ENCODE measurements at regions not wholly inside any gene's neighbourhood (a gene's known extent, or its start where the extent isn't known, plus 50 kb on each side); places are given as distances from the start of the nearest gene placed in this dataset.

DNA sequence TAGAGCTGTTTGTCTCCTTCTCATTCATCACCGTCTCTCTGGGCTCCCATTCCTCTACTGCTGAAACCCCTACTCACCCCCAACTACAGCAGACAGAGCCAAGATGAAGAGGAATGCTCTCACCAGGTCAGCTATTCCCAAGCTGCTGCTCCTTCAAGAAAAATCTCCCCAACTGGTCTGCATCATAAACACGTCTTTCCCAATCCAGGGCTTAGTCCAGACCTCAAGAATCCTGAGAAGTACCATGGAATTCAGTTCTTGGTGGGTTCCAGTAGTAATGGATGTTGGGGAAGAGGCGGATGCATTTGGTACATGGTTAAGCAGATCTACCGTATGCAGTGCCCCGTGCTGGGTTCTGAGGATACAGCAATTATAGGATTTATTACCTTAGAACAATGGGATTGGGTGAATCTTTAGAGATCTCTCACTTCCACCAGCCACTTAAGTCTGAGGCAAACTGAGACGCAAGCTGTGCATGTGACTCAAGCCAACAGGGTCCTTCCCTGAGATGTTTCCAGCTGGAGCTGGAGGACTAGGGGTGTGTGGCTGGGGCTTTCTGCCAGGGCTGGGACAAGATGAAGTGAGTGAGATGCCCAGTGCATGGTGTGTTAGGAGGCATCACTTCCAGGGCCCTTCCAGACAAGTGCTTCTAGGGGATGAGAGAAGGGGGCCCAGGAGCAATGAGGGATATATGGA lies 232.7 kb upstream of the CDH5 start:
- DNase-seq, result no peak

DNA sequence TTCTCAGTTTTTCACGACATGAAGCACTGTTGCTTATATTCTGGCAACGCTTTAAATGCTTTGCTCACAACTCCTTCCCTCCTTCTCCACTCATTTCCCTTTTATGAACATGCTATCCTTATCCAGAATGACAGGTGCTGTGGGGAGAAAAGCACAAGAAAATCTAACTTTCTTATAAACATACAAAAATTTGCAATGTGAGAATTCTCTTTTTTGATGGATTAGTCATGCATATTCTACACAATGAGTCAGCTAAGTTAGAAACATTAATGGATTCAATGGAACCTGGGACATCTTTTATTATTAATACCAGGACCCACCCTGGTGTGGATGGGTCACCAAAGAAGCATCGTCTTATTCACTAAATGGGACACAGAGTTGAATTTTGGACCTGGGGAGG lies 234.6 kb upstream of the CDH5 start:
- DNase-seq, result no peak

DNA sequence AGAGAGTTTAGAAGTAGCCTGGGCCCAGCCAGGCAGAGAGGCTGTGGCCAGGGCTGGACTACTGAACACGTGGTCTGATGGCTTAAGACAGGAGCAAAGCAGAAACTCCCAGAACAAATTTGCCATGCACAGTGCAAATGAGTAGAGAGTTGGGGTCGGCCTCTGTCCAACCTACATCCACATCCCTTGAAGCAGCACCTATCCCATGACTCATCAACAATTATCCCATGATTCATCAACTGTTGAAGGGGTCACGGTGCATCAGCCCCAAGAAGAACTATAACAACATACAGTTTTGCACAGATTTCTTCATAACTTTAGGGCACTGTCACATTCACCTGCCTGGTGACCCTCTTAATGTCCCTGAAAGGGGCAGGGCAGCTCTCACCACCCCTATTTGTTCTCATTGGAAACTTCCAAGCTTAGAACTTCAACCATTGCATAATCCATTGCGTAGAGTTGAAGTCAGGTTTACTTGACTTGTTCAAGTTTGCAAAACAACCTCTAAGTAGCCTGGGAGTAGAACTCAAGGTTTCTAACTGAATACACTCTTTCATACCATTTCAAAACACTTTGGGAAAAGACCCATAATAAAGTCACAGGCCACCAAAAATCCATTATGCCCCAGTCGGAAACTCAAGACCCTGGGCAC lies 235.2 kb upstream of the CDH5 start:
- no peak for DNase-seq

DNA sequence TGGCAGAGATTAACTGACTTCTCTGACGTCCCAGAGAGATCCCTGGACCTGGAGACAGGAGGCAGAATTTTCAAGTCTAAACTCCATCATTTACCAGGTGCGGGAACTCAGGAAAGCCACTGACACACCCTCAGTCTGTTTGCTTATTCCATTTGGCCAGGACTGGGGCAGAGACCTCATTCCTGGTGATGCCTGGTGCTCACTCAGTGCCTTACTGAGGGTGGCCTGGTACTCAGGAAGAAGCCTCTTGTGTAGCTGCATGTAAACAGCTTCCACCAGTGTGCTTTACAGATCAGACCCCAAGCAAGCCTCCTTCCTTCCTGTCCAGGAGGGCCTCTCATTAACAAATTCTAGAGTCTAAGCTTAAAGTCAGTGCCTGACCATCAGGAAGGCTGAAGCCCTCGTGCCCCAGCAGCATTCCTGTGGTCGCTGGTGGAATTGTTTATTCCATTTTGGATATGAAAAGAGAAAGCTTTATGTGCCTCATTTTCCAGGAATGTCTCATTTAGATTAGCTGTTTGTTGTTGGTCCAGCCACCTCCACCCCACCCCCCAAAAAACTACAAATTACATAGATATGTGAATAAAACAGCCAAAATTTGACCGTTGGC lies 236.1 kb upstream of the CDH5 start:
- no peak for DNase-seq

DNA sequence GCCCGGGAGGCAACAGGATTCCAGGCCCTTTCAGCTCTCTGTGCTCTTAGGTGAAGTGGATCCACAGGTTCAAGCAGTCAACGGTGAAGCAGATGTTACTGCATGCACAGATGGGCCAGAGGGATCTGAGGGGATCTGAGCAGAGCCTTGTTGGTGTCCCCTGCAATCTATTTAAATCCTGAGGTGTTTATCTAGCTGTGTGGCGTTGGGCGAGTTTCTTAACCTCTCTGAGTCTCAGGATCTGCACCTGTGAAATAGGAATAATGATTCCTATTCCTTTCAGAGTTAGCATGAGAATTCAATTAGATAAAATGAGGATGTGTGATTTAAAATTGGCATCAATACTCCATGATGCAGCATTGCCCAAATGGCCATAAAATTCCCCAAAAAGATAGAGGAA lies 237.3 kb upstream of the CDH5 start:
- DNase-seq, result no peak

DNA sequence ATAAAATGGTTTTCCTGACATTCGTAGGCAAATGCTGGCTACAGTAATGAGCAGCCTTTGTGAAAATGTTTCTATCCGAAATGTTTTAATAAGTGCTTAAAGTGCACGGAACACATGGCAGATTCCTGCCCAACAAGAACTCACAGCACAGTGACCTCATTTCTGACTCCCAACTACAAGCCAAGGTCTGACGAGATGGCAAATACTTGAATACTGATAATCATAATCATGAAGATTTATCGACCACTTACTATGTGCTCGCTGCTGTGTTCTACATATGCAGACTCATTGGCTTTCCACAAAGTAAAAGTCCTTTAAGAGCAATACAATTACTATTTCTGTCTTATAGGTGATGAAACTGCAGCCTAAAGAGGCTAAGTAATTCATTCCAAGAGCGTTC lies 238.1 kb upstream of the CDH5 start:
- no peak for DNase-seq

DNA sequence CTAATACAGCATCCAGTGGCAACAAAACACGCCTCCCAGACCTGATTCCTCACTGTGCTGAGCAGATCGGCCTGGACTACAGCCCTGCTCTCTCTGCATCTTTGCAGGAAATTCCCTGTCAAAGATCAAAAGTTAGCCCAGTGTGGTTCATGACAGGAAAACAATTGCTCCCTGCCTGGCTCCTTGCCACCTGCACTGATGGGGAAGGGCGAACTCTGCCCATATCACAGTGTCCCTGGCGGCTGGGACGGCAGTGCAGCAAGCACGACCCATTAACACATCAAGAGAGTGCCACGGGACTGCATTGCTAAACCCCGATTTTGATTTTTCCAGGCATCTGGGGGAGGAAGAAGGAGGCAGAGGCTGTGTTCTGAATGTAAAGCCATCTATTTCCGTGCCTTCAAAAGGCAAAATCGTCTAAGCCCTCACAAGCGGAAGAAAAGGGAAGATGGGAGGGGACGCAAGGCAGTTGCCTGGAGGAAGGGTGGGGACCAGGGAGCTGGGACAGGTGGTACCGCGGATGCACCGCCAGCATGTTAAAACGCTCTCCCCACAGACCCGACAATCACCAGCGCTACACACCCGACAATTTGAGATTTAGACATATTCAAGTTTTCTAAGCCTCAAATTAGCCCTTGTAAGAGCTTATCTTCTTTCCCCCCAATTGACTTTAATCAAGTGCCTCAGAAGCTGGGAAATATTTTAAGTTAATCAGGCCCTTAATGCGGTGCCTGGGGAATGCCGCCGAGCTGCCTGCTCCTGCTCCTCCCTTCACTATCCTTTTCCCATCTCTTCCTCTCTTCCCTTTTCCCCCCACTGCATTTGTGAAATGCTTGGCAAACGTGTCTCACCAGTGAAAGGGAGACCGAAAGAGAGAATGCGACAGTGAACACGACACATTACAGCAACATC lies 238.8 kb upstream of the CDH5 start:
- no peak for DNase-seq

DNA sequence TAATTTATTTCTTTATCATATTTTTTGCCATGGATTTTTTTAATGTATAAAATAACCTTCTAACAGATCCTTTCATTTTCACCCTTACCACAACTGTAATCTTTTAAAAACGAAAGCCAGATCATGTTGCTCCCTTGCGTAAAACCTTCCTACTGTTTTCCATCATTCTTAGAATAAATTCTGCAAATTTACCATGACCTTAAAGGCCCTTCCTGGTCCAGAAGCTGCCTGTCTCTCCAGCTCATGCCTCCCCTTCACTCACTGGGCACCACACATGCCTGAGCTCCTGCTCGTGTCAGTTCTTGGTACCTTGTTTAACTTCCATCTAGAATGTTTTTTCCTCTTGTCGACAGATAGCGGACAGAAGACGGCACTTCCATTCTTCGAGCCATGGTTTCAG lies 245.0 kb upstream of the CDH5 start:
- DNase-seq, result no peak

DNA sequence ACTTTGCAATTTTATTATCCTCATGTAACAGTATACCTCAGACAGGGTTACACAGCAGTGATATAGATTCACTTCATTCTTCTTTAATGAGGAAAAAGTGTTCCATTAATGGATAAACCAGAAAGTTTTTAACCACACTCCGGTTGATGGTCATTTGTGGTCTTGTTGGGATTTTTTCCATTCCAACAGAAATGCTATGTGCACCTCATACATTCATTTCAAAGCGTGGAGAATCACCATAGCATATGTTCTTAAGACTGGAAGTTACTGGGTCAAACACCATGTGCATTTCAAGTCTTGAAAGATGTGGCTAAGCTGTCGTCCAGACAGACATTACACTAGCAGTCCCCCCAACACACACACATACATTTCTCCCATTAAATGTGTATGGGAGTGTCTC lies 245.8 kb upstream of the CDH5 start:
- DNase-seq, result no peak

DNA sequence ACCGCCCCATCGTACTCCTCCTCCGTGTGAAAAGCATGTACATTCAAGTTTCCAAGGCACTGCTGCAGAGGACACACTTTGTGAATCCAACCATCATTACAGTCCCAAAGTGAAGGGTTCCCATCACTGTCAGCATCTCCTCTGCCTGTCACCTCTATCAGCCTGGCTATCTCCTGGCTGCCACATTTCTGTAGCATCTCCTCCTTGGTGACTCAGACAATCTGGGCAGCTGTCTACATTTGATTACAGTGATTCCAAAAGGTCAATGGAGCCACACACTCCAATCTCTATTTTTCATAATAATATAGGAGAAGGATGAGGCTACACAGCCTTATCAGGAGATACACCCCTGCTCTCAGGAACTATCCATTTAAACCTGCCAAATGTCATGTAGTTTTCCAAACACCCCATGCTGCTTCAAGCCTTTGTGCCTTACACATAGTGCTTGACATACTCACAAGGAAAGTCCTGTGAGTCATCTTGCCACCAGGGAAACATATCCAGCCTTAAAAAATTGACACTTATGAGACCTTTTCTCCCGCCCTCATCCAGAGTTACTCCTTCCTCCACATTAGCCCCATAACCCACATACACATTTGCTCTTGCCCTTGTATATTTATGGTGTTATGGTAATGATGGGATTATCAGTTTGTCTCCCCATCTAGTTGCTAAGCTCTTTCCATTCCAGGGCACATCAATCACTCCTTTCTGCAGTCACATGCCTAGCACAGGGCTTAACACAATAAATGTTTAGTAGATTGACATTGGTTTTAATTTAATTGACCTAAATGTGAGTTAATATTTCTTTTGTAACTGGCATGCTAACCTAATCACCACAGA lies 250.1 kb upstream of the CDH5 start:
- no peak for DNase-seq

DNA sequence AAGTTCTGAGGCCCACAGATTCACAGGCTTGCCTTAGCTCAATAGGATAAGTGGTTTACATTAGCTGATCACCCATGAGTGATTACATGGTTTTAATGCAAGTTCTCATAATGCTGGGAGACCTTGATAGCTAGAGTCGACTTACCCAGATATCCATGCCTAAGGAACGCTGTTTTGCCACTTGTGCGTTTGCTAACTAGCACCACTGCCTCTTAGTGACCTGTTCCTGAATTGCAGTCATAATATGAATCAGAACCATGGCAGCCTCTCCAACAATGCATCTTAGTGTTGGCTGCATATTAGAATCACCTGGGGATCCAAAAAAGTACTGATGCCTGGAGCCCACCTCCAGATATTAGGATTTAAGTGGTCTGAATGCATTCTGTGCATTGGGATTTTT lies 251.1 kb upstream of the CDH5 start:
- DNase-seq, result no peak

DNA sequence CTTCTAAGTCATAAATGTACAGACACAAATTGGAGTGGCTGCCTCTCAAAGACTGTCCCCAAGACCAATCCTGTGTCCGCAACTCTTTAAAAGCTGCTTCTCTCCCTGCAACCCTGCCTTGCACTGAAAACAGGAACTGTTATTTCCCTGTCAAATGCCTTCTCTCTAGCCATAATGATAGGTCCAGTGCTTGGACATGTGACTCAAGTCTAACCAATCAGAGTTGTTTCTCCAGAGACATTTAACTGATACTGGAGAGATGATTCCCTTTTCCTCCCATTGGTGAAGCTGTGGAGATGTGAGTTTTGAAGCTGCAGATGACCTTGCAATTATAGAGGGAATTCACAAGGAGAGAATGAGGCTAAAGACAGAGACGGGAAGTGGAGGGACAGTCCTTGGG lies 253.3 kb upstream of the CDH5 start:
- no peak for DNase-seq

DNA sequence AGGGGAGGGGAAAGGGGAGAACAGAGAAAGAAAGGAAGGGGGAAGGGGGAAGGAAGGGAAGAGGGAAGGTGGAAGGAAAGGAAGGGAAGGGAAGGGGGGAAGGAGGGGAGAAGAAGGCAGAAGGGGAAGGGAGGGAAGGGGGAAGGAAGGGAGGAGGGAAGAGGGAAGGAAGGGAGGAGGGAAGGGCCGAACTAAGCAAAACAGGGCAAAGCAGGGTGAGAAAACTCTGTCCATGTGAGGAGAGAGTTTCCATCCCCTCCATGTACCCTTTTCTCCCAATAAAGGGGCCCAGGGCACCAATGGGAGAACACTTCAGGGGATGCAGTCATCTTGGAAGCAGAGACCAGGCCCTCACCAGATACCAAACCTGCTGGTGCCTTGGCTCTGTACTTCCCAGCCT lies 256.8 kb upstream of the CDH5 start:
- DNase-seq, result no peak

DNA sequence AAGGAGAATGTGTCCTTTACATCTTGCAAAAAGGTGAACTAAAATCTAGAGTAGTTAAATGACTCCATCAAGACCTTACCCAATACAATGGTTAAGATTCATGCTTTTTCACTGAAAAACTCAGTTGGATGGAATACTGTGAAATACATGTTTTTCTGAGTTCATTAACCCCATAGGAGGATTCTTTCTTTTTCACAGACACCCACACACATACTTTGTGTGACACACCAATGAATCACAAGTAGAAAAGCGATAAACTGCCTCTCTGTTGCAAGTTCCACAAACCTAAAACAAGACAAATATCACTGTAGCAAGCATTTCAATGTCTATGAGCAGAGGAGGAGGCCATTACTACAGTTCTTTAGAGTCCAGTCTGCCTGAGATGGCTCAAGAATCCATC lies 258.8 kb upstream of the CDH5 start:
- DNase-seq, result no peak

DNA sequence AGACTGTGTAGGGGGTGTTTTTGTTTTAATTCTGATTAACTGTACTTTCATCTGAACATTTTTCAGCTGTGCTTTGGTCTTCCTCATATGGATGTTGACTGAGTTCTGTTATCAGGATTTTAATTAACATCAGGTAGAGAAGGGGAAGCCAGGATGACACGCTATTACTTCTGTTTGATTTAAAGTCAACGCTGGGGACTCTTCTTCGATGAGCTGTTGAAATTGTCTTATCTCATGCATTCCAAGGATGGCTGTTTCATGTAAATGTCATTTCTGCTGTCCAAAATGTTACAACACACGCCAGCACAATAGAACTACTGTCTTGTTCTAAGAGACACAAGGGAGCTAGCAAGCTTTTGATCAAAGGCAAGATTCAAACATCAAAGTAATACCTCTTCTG lies 263.3 kb upstream of the CDH5 start:
- no peak for DNase-seq

DNA sequence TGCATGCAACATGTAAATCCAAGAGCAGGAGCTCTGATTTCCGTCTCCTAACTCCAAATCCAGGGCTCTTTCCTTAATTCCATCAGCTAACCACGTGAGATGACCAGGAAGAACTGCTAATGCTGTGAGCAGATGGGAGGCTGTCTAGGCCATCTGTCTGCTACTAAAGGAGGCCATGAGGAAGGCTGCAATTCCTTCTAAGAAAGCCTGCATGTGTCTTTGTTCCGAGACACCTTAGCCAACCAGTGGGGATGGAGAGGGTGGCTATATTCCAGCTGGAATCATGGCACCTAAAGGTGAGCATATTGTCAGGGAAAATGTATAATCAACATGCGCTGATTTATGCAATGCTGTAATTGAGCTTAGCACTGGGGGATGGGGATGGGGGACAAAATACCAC lies 267.2 kb upstream of the CDH5 start:
- no peak for DNase-seq

DNA sequence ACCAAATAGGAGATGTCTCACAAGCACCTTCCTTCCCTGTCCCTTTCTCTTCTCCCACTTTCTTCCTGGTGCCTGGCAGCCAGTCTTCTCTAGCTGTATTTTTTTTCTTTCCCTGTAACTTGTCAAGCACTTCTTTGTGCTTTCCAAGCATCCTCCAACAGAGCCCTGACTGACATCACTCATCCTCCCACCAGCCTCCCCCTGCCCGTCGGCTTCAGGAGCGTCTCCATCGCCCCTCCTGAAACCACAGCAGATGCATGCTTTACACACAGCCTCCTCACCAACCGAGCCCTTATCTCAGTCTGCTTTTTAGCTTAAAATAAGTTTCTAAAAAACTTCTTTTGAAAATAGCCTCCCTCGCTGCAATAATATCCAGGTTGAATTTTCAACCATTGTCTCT lies 268.7 kb upstream of the CDH5 start:
- no peak for DNase-seq

DNA sequence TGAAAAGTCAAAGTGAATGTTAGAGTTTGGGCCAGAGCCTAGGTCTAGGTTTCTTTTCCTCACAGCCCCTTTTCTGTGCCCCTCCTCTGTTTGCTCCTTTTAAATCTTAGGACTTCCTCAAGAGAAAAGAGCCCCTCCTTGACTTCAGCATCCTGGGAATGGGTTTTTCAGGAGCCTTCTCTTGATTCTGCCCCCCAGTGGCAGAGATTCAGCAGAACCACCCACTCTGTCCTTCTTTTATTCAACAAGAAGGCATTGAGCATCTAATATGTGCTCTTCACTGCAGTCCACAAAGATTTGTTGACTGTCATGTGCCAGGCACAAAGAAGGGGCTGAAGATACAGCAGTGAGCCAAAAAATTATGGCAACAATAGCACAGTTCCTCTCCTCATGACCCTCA lies 270.8 kb upstream of the CDH5 start:
- DNase-seq, result no peak

DNA sequence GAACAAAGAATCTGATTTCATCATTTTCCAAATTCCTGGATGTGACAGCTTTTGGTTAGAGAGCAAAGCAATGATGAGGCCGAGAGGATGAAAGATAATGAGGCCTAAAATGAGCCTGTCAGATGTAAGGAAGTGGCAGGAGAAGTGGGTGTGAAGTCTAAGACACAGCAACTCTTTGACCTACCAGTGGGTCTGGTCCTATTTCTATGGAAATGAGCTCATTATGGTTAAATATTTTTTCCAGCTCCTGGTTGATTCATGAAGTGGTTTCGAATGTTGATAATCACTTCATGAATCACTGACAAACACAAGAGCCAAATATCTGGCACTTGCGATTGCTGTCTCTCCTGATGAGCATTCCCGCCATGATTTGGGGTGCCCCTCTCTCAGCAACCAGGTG lies 273.3 kb upstream of the CDH5 start:
- no peak for DNase-seq

DNA sequence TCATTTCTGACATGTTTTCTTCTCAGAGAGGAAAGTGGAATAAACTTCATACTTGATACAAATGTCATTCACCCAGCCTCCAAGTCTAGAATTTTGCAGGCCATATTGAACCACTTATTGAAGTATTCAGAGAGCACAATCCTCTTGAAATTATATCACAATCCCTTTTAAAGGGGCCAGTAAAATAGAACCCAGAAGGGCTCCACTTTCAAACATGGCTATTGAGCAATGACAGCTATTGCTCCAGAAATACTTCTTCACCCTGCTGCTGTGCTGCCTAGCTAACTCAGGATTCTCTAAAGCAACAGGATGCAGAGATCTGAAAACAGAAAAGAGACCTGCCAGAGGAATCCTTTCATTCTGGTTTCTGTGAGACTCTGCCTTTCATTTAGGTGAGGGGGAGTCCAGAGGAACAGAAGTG lies 275.0 kb upstream of the CDH5 start:
- no peak for DNase-seq

DNA sequence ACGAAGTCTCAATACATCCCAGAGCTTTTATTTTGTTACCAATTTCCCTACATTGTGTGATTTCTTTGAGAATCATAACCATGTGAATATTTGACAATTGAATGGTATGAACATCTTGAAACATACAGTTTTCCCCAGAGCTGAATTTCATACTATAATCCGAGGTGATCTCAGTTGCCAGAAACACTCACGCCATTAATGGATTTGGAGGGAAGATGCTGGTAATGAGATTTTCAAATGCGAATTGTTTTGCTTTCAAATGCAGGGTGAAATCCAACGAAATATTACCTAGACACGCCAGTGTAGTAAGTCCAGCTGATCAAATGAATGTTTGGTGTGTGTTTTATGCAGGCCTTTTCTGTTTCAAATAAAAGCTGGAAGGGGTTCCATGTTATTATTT lies 277.8 kb upstream of the CDH5 start:
- DNase-seq, result no peak

DNA sequence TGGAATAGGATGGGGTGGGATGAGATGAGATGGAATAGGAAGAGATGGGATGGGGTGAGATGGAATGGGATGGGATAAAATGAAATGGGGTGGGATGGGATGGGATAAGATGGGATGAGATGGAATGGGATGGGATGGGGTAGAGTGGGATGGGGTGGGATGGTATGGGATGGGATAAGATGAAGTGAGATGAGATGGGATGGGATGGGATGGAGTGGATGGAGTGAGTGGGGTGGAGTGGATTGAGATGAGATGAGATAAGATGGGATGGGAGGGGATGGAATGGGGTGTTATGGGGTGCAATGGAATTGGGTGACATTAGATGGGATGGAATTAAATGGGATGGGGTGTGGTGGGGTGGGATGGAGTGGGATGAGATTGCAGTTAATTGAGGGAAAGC lies 279.2 kb upstream of the CDH5 start:
- DNase-seq, result no peak

DNA sequence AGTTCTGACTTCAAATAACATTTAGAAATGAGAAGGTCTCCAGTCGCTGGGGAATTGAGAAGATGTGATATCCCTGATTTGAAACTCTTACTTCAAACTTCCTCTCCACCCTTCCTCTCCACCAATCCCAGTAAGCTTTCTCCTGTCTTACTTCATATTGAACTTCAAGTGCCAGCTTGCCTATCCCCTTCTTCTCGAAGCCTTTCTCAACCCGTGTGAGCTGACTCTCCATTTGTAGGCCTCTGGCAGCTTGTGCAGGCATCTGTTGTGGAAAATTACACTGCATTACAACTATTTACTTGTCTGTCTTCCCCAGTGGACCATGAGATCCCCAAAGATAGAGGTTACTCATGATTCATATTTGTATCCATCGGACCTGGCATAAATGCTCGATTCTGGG lies 280.8 kb upstream of the CDH5 start:
- DNase-seq, result no peak

Data from activated CD4-positive, alpha-beta T cell treated with anti-CD3 and anti-CD28 coated beads, Interleukin-2, amount 50 U/mL, for 4 hours (primary cell).